Stimulated activated CD4-positive, alpha-beta T cell treated with anti-CD3 and anti-CD28 coated beads, TNF-alpha, amount 100 ng/mL, for 24 hours (primary cell): ENCODE measurements at regions not wholly inside any gene's neighbourhood (a gene's known extent, or its start where the extent isn't known, plus 50 kb on each side); places are given as distances from the start of the nearest gene placed in this dataset.

Experiments
- DNase-seq, 3 experiments: peaks; one replicate each; pipeline ENCODE4 v3.0.0-alpha.2; 2020; ENCODE audit warnings: low read depth in 3 of 3

DNA sequence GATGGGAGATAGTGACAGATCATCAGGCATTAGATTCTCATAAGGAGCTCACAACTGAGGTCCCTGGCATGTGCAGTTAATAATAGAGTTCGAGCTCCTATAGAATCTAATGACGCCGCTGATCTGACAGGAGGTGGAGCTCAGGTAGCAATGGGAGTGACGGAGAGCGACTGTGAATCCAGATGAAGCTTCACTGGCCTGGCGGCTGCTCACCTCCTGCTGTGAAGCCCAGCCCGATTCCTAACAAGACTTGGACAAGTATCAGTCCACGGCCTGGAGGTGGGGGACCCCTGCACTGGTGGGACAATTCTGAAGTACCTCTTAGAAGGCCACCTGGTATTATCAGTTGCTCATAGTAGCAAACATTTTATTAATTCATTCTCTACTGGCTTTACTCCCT lies 377.9 kb upstream of the ITGA1 start:
- DNase-seq = no peak

GRCh38 chr5:52419357-52419756 lies 368.4 kb upstream of the ITGA1 start:
- no peak for DNase-seq

DNA sequence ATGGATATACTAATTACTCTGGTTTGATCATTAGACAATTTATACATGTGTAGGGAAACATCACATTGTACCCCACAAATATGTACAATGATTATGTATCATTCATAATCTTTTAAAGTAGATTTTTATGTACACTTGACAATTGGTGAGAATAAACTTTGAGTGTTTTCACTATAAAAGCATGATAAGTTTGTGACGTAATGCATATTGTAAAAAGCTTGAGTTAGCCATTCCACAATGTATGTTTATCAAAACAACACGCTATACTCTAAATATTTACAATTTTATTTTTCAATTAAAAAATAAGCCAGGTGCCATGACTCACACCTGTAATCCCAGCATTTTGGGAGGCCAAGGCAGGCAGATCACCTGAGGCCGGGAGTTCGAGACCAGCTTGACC lies 360.1 kb upstream of the ITGA1 start:
- no peak for DNase-seq

DNA sequence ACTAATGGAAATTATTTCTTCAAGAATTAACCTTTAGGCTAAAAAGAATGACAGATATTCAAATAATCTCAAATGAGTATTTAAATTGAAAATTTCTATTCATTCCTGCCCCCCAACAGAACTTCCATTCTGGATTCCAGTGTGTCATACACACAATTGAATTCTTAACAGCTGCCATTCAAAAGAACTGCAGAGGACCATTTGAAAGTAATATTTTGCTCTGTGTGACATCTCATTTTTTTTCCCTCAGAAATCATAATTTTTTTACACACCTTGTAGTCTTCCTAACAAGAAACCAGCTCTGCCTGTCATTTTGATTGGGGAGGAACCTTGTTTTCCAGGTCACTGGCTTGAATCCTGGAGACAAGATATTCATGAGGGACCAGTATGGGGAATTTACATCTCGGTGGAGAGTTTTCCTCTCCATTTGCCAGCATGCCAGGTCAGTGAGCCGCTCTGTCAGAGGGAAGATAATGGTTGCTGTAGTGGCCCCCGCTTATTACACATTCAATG lies 358.7 kb upstream of the ITGA1 start:
- DNase-seq = no peak

- no peak for DNase-seq
Observed at GRCh38 chr5:52441768-52442167, 345.9 kb upstream of the ITGA1 start.

DNA sequence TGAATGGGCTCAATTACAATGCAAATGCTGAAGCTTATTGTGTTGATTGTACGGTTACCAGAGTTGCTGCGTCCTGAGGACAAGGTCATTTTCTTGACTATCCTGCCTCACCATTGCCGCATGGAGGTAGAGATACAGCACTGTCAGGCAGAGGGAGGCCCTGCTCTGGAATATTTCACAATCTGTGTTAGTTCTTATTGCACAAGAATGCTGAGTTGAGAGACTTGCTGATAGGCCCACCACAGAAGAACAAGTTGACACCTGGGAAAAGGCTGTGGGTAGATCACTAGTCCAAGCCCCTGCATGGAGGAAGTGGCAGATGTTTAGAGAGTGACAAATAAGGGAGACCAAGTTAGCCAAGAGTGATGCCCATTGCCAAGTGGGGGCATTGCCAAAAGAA lies 344.5 kb upstream of the ITGA1 start:
- DNase-seq = no peak

GRCh38 chr5:52448111-52448510 lies 339.6 kb upstream of the ITGA1 start:
- DNase-seq = no peak

DNA sequence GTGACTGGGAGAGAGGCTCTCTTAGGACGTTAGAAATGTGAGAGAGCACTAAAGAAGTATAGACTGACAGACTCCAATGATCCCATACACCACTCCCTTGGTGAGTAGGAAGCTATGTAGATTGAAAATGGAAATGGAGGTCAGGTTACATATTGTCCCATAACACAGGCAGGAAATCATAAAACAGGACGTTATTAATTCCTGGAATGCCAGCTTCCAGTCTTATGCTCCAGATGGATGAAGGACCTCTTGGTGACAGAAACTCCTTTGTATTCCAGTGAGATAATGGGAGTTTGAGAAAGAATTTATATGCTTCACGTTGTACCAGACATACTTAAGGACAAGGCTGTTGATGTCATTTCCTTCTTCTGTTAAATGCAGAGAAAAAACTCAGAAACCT lies 338.2 kb upstream of the ITGA1 start:
- no peak for DNase-seq

GRCh38 chr5:52452098-52452497 lies 335.6 kb upstream of the ITGA1 start:
- no peak for DNase-seq

DNA sequence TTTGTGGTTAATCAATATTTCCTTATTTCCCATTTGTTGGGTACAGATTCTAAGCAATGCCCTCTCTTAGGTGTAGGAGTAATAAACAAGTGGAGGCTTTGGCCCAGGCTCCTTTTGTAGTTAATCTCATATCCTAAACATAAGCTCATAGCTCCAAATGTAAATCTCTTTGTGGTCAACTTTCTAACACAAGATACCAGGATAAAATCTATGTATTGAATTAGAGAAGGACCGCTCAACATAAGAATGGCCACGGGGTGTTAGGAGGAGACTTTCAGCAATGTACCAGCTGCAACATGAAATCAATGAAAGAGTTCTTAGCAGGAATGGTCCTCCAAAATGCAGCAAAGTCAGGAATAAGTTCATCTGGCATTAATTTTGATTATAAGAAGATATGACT lies 334.5 kb upstream of the ITGA1 start:
- no peak for DNase-seq

- no peak for DNase-seq
Observed at GRCh38 chr5:52455920-52456319, 331.8 kb upstream of the ITGA1 start.

DNA sequence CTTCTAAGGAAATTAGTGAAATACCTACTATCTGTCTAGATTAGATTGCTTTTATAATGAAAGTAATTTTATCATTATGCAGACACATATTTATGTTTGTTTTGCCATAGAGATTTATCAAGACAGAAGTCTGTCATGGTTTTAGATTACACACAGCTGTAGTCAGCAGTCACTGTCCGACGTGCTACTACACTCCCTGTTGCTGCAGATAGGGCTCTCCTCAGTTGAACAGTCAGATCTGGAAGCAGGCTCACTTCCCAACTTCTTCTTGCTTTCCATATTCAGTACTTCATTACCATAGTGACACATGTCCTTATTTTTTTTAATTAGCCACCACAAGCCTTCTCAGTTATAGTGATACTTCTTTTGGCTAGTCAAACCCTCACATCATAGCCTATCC lies 329.9 kb upstream of the ITGA1 start:
- no peak for DNase-seq

- no peak for DNase-seq
Observed at GRCh38 chr5:52466113-52466512, 321.6 kb upstream of the ITGA1 start.

GRCh38 chr5:52466749-52467520 lies 320.8 kb upstream of the ITGA1 start:
- DNase-seq = no peak

DNA sequence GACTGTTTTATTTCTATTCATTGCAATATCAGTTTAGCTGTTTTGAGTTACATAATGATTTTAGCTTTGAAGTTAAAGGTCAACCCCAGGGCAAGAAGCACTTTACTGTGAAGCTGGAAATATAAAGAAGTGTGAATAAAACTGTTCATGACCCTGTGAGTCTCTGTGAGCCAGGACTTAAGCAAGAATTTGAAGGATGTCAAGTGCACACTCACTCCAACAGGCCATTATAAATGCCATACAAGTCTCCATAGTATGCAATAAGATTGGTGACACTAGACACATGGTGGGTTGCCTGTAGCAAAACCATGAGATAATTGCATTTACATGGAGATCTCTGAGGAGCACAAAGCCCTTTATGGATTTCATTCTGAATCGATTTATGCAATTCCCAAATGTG lies 318.7 kb upstream of the ITGA1 start:
- DNase-seq = no peak

- no peak for DNase-seq
Observed at GRCh38 chr5:52469420-52469819, 318.3 kb upstream of the ITGA1 start.

- DNase-seq = no peak
Observed at GRCh38 chr5:52469835-52470234, 317.9 kb upstream of the ITGA1 start.

GRCh38 chr5:52476346-52476745 lies 311.4 kb upstream of the ITGA1 start:
- no peak for DNase-seq

DNA sequence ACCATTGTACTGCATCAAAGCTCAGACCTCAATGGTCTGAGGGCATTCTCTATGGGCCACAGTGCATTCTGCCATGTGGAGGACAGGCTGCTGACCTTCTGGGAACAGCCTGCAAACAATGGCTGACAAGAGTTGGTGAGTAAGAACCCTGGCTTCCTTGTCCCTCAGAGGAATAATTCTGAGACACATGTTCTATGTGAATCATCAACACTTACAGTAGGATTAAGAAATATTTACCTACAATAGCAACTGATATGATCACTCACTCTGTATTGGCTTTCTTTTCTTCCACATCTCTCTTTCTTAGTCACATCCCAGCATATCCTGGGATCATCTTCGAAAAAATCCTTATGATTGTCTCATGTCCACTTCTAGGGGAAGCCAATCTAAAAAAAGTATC lies 306.5 kb upstream of the ITGA1 start:
- no peak for DNase-seq

GRCh38 chr5:52481851-52482250 lies 305.9 kb upstream of the ITGA1 start:
- DNase-seq = no peak

GRCh38 chr5:52491071-52491787 lies 296.5 kb upstream of the ITGA1 start:
- DNase-seq = no peak

DNA sequence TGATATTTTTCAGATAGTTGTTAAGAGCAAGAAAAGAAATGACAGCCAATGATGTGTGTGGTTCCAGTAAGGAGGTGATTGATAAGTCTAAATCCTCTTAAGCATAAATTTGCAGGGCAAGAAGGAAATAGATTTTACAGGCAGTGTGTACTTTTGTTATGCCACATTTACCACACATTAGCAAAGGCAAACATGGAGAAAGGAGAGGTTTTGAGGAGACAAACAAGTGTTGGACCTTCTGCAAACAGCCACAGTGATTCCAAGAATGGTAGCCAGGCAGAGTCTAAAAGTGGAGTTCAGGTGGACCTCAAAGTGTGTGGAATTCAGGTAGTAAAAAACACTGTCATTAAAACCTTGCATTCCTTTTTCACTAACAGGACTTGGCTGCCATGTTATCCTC lies 295.9 kb upstream of the ITGA1 start:
- no peak for DNase-seq

DNA sequence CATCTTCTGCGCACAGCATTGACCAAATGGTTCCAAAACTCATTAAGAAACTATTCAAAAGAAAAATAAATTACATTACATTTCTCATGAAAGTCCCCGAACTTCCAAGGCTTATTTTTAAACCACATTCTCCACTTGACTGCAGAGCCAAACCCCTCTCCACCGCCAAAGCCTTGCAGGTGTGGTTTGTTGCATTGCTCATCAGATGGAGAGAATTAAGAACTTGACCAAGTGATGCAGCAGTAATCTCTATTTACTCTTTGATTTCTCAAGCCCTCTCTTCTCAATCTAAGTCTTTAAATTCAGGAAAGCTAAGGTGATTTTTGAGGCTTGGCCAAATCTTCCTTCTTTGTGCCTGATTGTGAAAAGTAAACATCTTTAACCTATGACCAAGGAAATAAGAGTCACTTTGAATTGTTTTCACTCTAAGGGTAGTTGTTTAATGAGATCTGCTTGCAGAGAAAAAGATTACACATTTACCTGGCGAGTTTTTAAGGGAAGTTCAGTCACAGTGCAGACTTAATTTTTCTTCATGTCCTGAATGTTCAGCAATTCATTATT lies 290.5 kb upstream of the ITGA1 start:
- no peak for DNase-seq
